ENCODE measurements at regions not wholly inside any gene's neighbourhood (a gene's known extent, or its start where the extent isn't known, plus 50 kb on each side); places are given as distances from the start of the nearest gene placed in this dataset.

- no peak for ATAC-seq (ENCODE audit: low read depth)
- DNase-seq: no peak
- WGBS (ENCODE audit: insufficient coverage): no CpG with 5 or more reads among the region's 1 CpG
- no peaks in the 10 kb centered on the region for H3K4me1 ChIP-seq (ENCODE audit: control insufficient read depth in 2 of 2, insufficient read depth in 2 of 2, low read length in 2 of 2)
- no peak overlapping the region for H3K4me2 ChIP-seq (replicated peaks; ENCODE audit: low read depth, low read length, poor library complexity, severe bottlenecking)
- no peaks in the 10 kb centered on the region for H4K20me1 ChIP-seq (ENCODE audit: control insufficient read depth, insufficient read depth, low read length, poor library complexity, severe bottlenecking)
- intact Hi-C loops (cut with micrococcal nuclease): no loop called here
- CTCF ChIA-PET: no interaction called here
- H3K9ac ChIP-seq (ENCODE audit: low read length): no peak overlapping the region
- Mint-ChIP-seq H3K4me3 (no peak overlapping the region), H3K4me1 (peaks cover 5% of the 10 kb centered on the region), H3K27me3 (peaks cover 13% of the 10 kb centered on the region), H3K9me3 (ENCODE audit: insufficient read depth) (peaks cover 8% of the 10 kb centered on the region), H3K27ac (no peak overlapping the region)
- peaks cover 1 to 4% (median 4%) of the 10 kb centered on the region in 3 donors for H3K9me3 ChIP-seq (ENCODE audit: control extremely low read depth in 1 of 3, control insufficient read depth in 2 of 3, insufficient read depth in 1 of 3, low read length in 2 of 3)
- no peaks in the 10 kb centered on the region for H3K79me2 ChIP-seq (ENCODE audit: control insufficient read depth, insufficient read depth, low read length)
- no peak overlapping the region for H2AFZ ChIP-seq (ENCODE audit: insufficient read depth, low read depth, low read length, poor library complexity, severe bottlenecking)
- no peak overlapping the region for H3K27ac ChIP-seq (ENCODE audit: low read length in 2 of 2)
- no peak overlapping the region for H3K4me3 ChIP-seq (ENCODE audit: control extremely low read depth in 1 of 5, extremely low read depth in 1 of 5, insufficient read depth in 1 of 5, low read depth in 2 of 5, low read length in 4 of 5)
- TF ChIP-seq EZH2 (IDR thresholded peaks at IDR 0.05; ENCODE audit: borderline replicate concordance, insufficient read depth, low read depth, low read length, poor library complexity, severe bottlenecking): no peak
- TF ChIP-seq CTCF (IDR thresholded peaks at IDR 0.05): no peak
- H3K27me3 ChIP-seq (replicated peaks in 1 of 4; ENCODE audit: control extremely low read depth in 1 of 4, control insufficient read depth in 3 of 4, insufficient read depth in 4 of 4, low read length in 3 of 4): peaks cover 0 to 3% (median 0%) of the 10 kb centered on the region in 4 experiments
- no peaks in the 10 kb centered on the region for H3K36me3 ChIP-seq (replicated peaks in 1 of 2; ENCODE audit: control extremely low read depth in 1 of 2, control insufficient read depth in 1 of 2, extremely low read depth in 1 of 2, insufficient read depth in 2 of 2, low read length in 1 of 2)
- POLR2A ChIA-PET: no interaction called here
Measured at GRCh38 chr10:4448030-4448429, 378.0 kb upstream of the AKR1E2 start.

GRCh38 chr10:4443419-4443818, 382.6 kb upstream of the AKR1E2 start:
- Mint-ChIP-seq H3K4me3 (no peak overlapping the region), H3K27ac (no peak overlapping the region), H3K9me3 (ENCODE audit: insufficient read depth) (peaks cover 12% of the 10 kb centered on the region), H3K4me1 (no peaks in the 10 kb centered on the region), H3K27me3 (peaks cover 7% of the 10 kb centered on the region)
- no peaks in the 10 kb centered on the region for H4K20me1 ChIP-seq (ENCODE audit: control insufficient read depth, insufficient read depth, low read length, poor library complexity, severe bottlenecking)
- no peak overlapping the region for H3K4me2 ChIP-seq (replicated peaks; ENCODE audit: low read depth, low read length, poor library complexity, severe bottlenecking)
- no CpG with 5 or more reads among the region's 1 CpG for WGBS (ENCODE audit: insufficient coverage)
- no peaks in the 10 kb centered on the region for H3K36me3 ChIP-seq (replicated peaks in 1 of 2; ENCODE audit: control extremely low read depth in 1 of 2, control insufficient read depth in 1 of 2, extremely low read depth in 1 of 2, insufficient read depth in 2 of 2, low read length in 1 of 2)
- POLR2A ChIA-PET: no interaction called here
- intact Hi-C loops (cut with micrococcal nuclease): no loop called here
- peaks cover 0 to 3% (median 0%) of the 10 kb centered on the region in 4 experiments for H3K27me3 ChIP-seq (replicated peaks in 1 of 4; ENCODE audit: control extremely low read depth in 1 of 4, control insufficient read depth in 3 of 4, insufficient read depth in 4 of 4, low read length in 3 of 4)
- peaks cover 1 to 7% (median 4%) of the 10 kb centered on the region in 3 donors for H3K9me3 ChIP-seq (ENCODE audit: control extremely low read depth in 1 of 3, control insufficient read depth in 2 of 3, insufficient read depth in 1 of 3, low read length in 2 of 3)
- H3K4me1 ChIP-seq (ENCODE audit: control insufficient read depth in 2 of 2, insufficient read depth in 2 of 2, low read length in 2 of 2): no peaks in the 10 kb centered on the region
- H3K79me2 ChIP-seq (ENCODE audit: control insufficient read depth, insufficient read depth, low read length): no peaks in the 10 kb centered on the region
- no peak overlapping the region for H3K9ac ChIP-seq (ENCODE audit: low read length)
- TF ChIP-seq EZH2 (IDR thresholded peaks at IDR 0.05; ENCODE audit: borderline replicate concordance, insufficient read depth, low read depth, low read length, poor library complexity, severe bottlenecking): no peak
- no peak for TF ChIP-seq CTCF (IDR thresholded peaks at IDR 0.05)
- H3K4me3 ChIP-seq (ENCODE audit: control extremely low read depth in 1 of 5, extremely low read depth in 1 of 5, insufficient read depth in 1 of 5, low read depth in 2 of 5, low read length in 4 of 5): no peak overlapping the region
- no peak for ATAC-seq (ENCODE audit: low read depth)
- CTCF ChIA-PET: no interaction called here
- H2AFZ ChIP-seq (ENCODE audit: insufficient read depth, low read depth, low read length, poor library complexity, severe bottlenecking): no peak overlapping the region
- H3K27ac ChIP-seq (ENCODE audit: low read length in 2 of 2): no peak overlapping the region
- no peak for DNase-seq

Data from B cell (primary cell).